ENCODE measurements at regions not wholly inside any gene's neighbourhood (a gene's known extent, or its start where the extent isn't known, plus 50 kb on each side); places are given as distances from the start of the nearest gene placed in this dataset.

GRCh38 chr12:60644076-60644475, 1048.2 kb downstream of the SLC16A7 start:
- CTCF ChIA-PET = no interaction called here

More at GRCh38 chr12:60644076-60644475, 1048.2 kb downstream of the SLC16A7 start:
- Mint-ChIP-seq H3K4me3 (no peak overlapping the region), H3K27me3 (ENCODE audit: low read depth) (no peaks in the 10 kb centered on the region), H3K36me3 (peaks cover 70% of the 10 kb centered on the region), H3K27ac (no peak overlapping the region), H3K9me3 (peaks cover 75% of the 10 kb centered on the region), H3K4me1 (no peaks in the 10 kb centered on the region)
- DNase-seq (ENCODE audit: low spot score) = no peak
- no peak for ATAC-seq
- TF ChIP-seq USF2 (CRISPR knock-in tag; IDR thresholded peaks at IDR 0.05) (no peak), JUN (CRISPR knock-in tag; IDR thresholded peaks at IDR 0.05) (no peak), TEAD1 (CRISPR knock-in tag; IDR thresholded peaks at IDR 0.05) (no peak), CREM (CRISPR knock-in tag; IDR thresholded peaks at IDR 0.05) (no peak), NR2C2 (CRISPR knock-in tag; IDR thresholded peaks at IDR 0.05) (no peak), ZMAT4 (CRISPR knock-in tag; IDR thresholded peaks at IDR 0.05) (no peak), ETV6 (CRISPR knock-in tag; IDR thresholded peaks at IDR 0.05) (no peak), PREB (CRISPR knock-in tag; IDR thresholded peaks at IDR 0.05; ENCODE audit: borderline replicate concordance) (no peak), CTCF (IDR thresholded peaks at IDR 0.05) (no peak), ZNF532 (CRISPR knock-in tag; IDR thresholded peaks at IDR 0.05; ENCODE audit: borderline replicate concordance) (no peak), ATF2 (CRISPR knock-in tag; IDR thresholded peaks at IDR 0.05; ENCODE audit: borderline replicate concordance, low read depth) (no peak), FOXP1 (CRISPR knock-in tag; IDR thresholded peaks at IDR 0.05; ENCODE audit: borderline replicate concordance) (no peak), FOXJ3 (CRISPR knock-in tag; IDR thresholded peaks at IDR 0.05; ENCODE audit: borderline replicate concordance) (no peak), E2F4 (CRISPR knock-in tag; IDR thresholded peaks at IDR 0.05; ENCODE audit: borderline replicate concordance, low read depth) (no peak), SP1 (CRISPR knock-in tag; conservative IDR thresholded peaks at IDR 0.05) (no peak)
- POLR2A ChIA-PET = no interaction called here
